SH-SY5Y (cell line): ENCODE measurements at regions not wholly inside any gene's neighbourhood (a gene's known extent, or its start where the extent isn't known, plus 50 kb on each side); places are given as distances from the start of the nearest gene placed in this dataset.

Experiments used
- GATA2 ChIP-seq: IDR thresholded peaks from 2 replicates; pipeline ENCODE4 v1.6.1; 2011; ENCODE audit warnings: mild to moderate bottlenecking, low read depth, low read length
- GATA3 ChIP-seq: IDR thresholded peaks from 2 replicates; pipeline ENCODE4 v1.6.1; 2011; ENCODE audit warnings: low read depth, mild to moderate bottlenecking, low read length, moderate library complexity

GRCh38 chr14:71532790-71533189 lies 399.4 kb upstream of the RGS6 start:
- TF ChIP-seq GATA2 (no peak), GATA3 (no peak)
